ENCODE measurements at regions not wholly inside any gene's neighbourhood (a gene's known extent, or its start where the extent isn't known, plus 50 kb on each side); places are given as distances from the start of the nearest gene placed in this dataset.
"Not testable (repeated sequence)": the region's sequence is repeated elsewhere in the genome, so short reads cannot be mapped to it uniquely, and the experiment has no call there.

GRCh38 chr2:182477774-182478173, 50.9 kb upstream of the PDE1A start:
- no peak for DNase-seq (ENCODE audit: extremely low read depth, low read depth)

GRCh38 chr2:182481676-182482075, 54.8 kb upstream of the PDE1A start:
- DNase-seq (ENCODE audit: extremely low read depth, low read depth): no peak

GRCh38 chr2:182482511-182482910, 55.7 kb upstream of the PDE1A start:
- no peak for DNase-seq (ENCODE audit: extremely low read depth, low read depth)

GRCh38 chr2:182496596-182496995, 69.8 kb upstream of the PDE1A start:
- no peak for DNase-seq (ENCODE audit: extremely low read depth, low read depth)

GRCh38 chr2:182499706-182500470, 73.1 kb upstream of the PDE1A start:
- no peak for DNase-seq (ENCODE audit: extremely low read depth, low read depth)

- no peak for DNase-seq (ENCODE audit: extremely low read depth, low read depth)
Observed at GRCh38 chr2:182503886-182504285, 77.0 kb upstream of the PDE1A start.

- DNase-seq (ENCODE audit: extremely low read depth, low read depth): no peak
Observed at GRCh38 chr2:182504903-182505302, 78.1 kb upstream of the PDE1A start.

GRCh38 chr2:182506606-182507005, 79.8 kb upstream of the PDE1A start:
- no peak for DNase-seq (ENCODE audit: extremely low read depth, low read depth)

- DNase-seq (ENCODE audit: extremely low read depth, low read depth): not testable (repeated sequence)
Observed at GRCh38 chr2:182508583-182508982, 81.7 kb upstream of the PDE1A start.

GRCh38 chr2:182509216-182509615, 82.4 kb upstream of the PDE1A start:
- no peak for DNase-seq (ENCODE audit: extremely low read depth, low read depth)

- no peak for DNase-seq (ENCODE audit: extremely low read depth, low read depth)
Observed at GRCh38 chr2:182521453-182522404, 94.9 kb upstream of the PDE1A start.

GRCh38 chr2:182522405-182522896, 95.6 kb upstream of the PDE1A start:
- DNase-seq (ENCODE audit: extremely low read depth, low read depth): no peak

GRCh38 chr2:182522972-182523473, 96.2 kb upstream of the PDE1A start:
- DNase-seq (ENCODE audit: extremely low read depth, low read depth): no peak

GRCh38 chr2:182530636-182531035, 103.8 kb upstream of the PDE1A start:
- DNase-seq (ENCODE audit: extremely low read depth, low read depth): no peak

GRCh38 chr2:182540252-182540651, 113.4 kb upstream of the PDE1A start:
- DNase-seq (ENCODE audit: extremely low read depth, low read depth): no peak

- no peak for DNase-seq (ENCODE audit: extremely low read depth, low read depth)
Observed at GRCh38 chr2:182541268-182541667, 114.4 kb upstream of the PDE1A start.

GRCh38 chr2:182542501-182543258, 115.8 kb upstream of the PDE1A start:
- no peak for DNase-seq (ENCODE audit: extremely low read depth, low read depth)

- DNase-seq (ENCODE audit: extremely low read depth, low read depth): no peak
Observed at GRCh38 chr2:182543741-182544525, 117.1 kb upstream of the PDE1A start.

- no peak for DNase-seq (ENCODE audit: extremely low read depth, low read depth)
Observed at GRCh38 chr2:182545420-182546167, 118.8 kb upstream of the PDE1A start.
